Erythroblast (primary cell): ENCODE measurements at regions not wholly inside any gene's neighbourhood (a gene's known extent, or its start where the extent isn't known, plus 50 kb on each side); places are given as distances from the start of the nearest gene placed in this dataset.

Source experiments
- DNase-seq, 2 experiments: peaks; one replicate each; lab custom pipeline; 2025; lab: John Stamatoyannopoulos, UW
- GATA1 ChIP-seq: IDR thresholded peaks from 2 replicates; pipeline ENCODE4 v1.6.1; 2011; ENCODE audit warnings: low read depth, mild to moderate bottlenecking, control low read depth, low read length, moderate library complexity
- POLR2A ChIP-seq: IDR thresholded peaks from 2 replicates; pipeline ENCODE4 v1.6.1; 2011; ENCODE audit warnings: mild to moderate bottlenecking, low read length

DNA sequence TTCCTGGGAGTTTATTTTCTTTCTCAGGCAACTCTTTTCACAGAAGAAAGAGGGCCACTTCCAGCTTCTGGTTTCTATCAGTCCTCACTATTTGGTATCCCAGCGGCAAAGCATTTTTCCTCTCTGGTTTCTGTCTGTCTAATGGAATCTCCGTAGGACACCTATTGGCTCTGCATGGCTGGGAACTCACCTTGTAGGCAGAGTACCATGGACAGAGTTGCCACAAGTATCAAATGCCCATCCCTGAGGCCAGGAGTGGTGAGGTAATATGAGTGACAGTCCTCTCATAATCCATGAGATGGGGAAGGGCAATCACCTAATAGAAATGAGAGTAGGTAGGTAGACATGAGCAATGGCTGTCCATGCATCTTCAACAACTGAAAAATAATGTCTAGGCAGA is 369.5 kb upstream of the PIK3C3 start:
- TF ChIP-seq GATA1: no peak
- no peak for TF ChIP-seq POLR2A
- no peak for DNase-seq

DNA sequence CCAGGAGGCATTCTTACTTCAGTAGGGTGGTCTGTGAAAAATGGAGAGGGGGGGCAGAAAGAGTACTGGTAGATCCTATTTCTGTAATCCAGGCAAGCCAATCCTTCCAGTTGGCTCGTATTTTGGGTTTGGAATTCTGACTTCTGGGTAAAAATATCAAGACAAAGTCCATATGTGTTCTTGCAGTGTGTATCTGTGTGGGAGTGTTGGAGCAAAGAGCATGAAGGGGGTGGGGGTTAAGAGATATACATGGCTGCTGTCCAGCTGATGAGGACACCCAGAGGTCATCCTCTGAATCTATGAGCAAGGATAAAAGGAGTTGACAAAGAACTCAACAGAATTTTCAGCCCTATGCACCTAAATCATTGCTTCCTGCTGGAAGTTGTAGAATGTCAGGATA is 375.8 kb upstream of the PIK3C3 start:
- no peak for TF ChIP-seq POLR2A
- no peak for TF ChIP-seq GATA1
- no peak for DNase-seq

DNA sequence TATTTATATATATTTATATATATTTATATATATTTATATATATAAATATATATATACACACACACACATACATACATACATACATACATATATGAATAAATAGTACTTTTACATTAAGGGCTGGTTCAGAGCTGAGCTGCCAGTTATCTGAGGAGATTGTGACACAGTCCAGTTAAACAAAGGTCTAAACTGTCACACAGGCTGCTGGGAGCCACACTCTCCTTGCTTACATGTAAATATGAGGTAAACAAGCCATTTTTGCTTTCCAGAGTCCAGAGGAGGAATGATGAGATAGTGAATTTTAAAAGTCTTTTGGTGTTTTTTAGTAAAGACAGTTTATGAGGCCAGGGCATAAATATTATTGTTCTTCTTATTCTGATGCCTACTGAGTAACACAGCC is 377.5 kb upstream of the PIK3C3 start:
- DNase-seq: no peak
- TF ChIP-seq GATA1 (no peak), POLR2A (no peak)

DNA sequence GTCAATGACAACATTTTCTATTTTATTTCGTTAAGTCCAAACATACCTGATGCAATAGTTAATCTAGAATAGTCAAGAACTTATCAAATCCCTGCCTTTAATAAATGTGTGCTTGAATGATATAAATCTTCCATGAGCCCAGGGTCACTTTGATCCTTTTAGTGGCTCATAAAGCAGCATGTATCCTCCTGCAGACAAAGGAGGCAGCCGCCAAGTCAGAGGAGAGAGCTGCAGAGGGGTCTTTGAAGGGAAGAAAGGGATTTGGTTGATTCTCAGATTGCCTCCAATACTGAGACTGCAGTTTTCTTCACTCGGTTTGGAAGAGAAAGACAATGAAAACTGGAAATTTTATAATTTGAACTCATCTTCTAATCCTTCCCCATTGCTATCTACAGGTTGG is 378.4 kb upstream of the PIK3C3 start:
- no peak for TF ChIP-seq GATA1
- no peak for TF ChIP-seq POLR2A
- DNase-seq: no peak

DNA sequence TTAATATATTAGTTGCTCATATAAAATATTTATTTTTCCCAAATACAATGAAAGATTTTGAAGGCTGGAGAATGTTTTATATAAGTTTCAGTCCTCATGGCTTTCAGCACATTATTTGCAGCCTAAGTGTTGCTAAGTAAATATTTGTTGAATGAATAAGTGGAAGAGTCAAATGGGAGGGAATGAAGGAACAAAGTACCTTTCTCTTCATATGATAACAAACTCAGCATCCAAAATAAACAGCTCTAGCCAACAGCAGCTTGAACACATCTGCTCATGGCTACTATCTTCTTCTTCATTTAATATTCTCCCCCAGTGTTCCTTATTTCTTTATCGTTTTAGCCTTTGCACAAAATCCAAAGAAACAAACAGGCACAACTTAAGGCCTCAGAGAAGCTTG is 385.2 kb upstream of the PIK3C3 start:
- DNase-seq: no peak
- TF ChIP-seq POLR2A: no peak

DNA sequence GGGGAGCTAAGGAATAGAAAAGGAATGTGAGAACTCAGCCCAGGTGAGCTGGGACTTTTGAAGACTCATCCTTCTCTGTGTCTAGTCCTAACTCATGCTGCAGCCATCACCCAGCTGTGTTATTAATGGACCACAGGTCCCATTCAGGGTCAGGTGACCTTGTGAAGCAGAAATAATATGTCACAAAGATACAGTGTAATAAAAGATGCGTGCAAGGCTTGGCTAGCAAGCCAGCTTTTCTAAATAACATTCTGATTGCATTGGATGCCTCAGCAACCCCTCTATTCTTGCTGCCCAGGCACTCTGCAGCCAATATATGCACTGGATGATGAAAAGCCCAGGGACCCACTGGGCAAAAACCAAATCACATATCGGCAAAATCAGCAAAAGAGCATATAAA is 393.1 kb upstream of the PIK3C3 start:
- TF ChIP-seq GATA1 (no peak), POLR2A (no peak)
- no peak for DNase-seq

DNA sequence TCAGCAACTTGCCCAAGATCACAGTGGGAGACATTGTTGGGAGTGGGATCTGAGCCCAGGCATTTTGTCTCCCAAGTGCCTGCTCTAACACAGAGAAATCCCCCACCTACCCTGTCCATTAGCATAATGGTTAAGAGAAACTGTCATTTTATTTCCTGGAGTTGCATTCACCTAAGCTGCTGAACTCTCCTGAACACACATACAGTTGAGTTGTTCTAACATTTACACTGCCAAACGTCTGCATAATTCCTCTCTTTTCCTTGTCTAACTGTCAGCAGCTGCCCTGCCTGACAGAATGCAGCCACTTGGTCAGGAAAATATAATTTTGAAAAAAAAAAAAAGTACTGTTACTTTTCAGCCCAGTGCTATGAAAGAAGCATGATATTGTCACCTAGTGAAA is 396.3 kb upstream of the PIK3C3 start:
- TF ChIP-seq GATA1: no peak
- no peak for TF ChIP-seq POLR2A
- DNase-seq: no peak

DNA sequence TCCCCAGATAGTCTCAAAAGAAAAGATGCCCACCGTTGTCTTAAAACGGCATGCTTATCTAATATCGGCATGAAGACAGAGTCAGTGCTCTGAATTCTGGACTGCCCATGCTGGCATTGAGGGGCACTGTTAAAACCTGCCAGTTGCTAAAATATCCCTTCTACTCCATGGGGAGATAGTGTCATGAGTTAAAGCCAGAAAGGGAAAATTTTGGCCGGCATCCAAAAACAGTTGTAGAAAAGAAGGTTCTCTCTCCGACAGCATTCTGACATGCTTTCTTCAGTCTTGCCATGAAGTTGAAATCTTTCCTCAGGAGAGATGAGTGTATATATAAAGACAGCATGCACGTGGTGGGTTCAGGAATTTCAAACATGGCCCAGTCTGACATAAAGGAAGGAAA is 401.3 kb upstream of the PIK3C3 start:
- no peak for DNase-seq

DNA sequence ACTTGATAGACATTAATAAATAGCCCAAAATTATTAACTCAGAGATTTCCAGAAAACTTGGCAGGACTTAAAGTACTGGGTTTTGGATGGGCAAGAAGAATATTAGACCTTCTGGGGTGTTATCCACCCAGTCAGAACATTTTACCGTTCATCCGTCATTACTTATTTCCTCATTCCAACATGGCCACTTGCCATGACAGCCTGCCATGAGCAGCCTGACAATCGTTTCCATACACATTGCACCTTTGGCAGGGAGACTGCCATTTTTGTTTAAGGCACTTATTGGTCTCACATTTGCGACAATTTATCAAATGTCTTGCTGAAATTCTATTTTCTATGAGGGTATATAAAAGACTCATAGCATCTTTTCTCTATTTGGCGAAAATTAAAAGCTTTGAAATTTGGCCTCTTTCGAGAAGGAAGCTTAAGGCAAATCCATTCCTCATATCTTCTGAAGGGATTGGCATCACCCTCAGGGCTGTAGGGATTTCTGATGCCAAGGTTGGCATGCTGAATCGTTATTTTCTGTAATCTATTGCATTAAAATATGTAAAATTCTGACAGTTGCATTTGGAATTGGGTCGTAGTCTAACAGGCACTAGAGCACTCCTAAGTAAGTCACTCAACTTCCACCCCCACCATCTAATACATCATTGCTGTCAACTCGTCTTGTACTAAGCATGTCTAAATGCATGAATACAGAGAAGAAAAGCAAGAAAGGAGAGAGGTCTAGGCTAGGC is 406.3 kb upstream of the PIK3C3 start:
- no peak for DNase-seq
- no peak for TF ChIP-seq POLR2A
- no peak for TF ChIP-seq GATA1

More for the DNA sequence above, 401.3 kb upstream of the PIK3C3 start:
- no peak for TF ChIP-seq GATA1
- no peak for TF ChIP-seq POLR2A

DNA sequence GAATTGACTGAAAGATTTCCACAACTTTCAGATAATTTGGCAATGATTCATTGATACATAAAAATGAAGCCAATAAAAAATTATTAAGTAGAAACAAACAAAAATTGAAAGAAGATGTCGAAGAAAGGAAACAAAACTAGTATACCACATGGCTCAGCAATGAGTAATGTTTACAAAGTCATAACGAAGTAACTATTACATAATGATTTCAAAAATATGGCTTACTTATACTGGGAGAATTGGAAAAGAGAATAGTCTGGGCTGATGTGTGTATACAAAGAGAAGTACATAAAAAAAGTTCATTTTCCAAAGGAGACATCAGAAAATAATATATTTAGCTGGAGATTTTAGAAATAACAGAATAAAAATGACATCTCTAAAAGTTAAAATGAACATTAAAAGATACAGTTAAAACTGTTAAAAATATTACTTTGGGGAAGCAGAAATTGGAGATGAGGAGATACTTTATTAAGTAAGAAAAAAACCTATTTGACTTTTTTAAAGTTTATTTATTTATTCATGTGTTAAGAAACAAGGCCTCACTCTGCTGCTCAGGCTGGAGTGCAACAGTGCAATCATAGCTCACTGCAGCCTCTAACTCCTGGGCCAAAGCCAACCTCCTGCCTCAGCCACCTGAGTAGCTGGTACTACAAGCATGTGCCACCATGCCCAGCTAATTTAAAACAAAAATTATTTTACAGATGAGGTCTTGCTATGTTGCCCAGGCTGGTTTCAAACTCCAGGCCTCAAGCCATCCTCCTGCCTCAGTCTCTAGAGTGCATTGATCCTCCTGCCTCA is 409.7 kb upstream of the PIK3C3 start:
- DNase-seq: no peak
- no peak for TF ChIP-seq POLR2A

DNA sequence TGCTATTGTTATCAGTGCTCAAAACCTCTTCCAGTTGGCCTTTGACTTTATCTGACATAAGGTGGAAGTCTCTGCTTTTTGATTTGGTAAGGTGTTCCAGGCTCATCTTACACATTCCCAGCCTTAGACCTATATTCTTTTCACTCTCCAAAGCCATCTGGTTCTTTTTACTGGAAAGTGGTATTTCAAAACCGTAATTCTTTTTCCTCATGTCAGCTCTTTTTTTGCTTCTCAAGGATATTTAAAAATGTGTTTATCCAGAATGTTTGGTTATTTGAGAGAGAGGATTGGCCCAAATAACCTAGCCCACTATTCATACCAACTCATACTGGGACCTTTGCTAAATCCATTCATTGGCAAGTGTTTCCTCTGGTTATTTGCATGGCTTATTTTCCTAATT is 411.2 kb upstream of the PIK3C3 start:
- no peak for TF ChIP-seq GATA1
- TF ChIP-seq POLR2A: no peak
- DNase-seq: no peak

DNA sequence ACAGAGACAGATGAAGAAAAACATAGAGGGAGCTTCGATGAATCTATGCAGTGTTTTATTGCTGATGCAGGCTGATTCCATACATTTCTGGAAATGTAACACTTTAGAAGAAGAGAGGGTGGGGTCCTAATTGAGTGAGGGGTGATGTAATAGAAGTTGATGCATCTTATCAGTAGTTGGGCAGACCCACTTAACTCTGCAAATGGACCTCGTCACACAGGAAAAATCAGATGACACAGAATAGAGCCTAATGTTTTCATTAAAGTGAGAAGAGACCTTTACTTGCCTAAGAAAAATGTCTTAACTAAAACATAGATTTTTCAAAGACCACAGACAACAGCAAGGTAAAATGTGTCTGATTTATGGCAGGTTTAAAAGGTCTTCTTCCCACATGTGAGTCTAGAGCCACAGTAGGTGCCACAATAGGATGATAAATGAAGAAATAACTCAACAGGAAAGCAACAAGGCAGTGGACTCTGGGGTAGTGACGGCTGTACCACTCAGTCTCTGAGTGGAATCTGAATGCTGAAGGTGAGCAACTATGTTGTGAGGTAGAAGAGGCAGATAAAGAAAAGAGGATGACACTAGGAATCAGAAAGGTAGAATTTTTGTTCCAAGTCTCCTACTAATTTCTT is 414.7 kb upstream of the PIK3C3 start:
- TF ChIP-seq POLR2A (no peak), GATA1 (no peak)
- no peak for DNase-seq

DNA sequence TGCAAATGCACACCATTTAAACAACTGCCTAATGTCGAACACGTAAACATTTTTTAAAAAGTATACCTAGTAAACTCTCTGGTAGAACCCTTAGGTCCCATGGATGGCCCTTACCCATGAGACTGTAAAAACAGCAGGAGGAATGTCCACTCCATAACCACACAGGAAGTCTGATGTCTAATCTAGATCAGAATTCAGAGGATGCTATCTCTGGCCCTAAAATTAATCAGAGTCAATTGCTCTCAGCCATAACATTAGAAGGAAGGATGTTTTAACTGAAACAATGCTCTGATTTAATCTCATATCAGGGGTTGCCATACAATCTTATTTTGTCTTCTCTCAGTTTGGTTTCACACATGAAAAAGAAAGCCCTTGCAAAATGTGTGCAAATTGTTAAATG is 416.3 kb upstream of the PIK3C3 start:
- no peak for DNase-seq
- TF ChIP-seq GATA1 (no peak), POLR2A (no peak)

DNA sequence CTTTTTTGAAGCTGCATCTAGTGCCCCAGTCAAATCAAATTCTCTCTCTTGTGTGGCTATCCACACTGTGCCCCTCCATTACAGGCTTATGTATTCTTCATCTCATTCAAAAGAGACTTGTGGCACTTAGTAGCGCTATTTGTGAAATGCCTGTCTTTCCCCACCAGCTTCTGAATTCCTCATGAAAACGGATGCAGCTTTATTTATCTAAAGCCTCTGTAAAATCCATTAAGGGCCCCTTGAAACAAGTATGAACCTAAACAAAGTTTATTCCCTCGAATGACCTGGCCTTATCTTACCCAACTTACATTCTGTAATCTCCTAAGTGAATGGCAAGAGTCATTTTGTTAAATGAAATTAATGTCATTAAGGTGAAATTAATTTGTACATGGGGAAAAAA is 417.4 kb upstream of the PIK3C3 start:
- DNase-seq: no peak
- no peak for TF ChIP-seq GATA1
- TF ChIP-seq POLR2A: no peak
